ENCODE measurements at regions not wholly inside any gene's neighbourhood (a gene's known extent, or its start where the extent isn't known, plus 50 kb on each side); places are given as distances from the start of the nearest gene placed in this dataset.
"Not testable (repeated sequence)": the region's sequence is repeated elsewhere in the genome, so short reads cannot be mapped to it uniquely, and the experiment has no call there.

GRCh38 chr6:120272038-120272437, 922.5 kb upstream of the MAN1A1 start:
- TF ChIP-seq, protein P1, sequence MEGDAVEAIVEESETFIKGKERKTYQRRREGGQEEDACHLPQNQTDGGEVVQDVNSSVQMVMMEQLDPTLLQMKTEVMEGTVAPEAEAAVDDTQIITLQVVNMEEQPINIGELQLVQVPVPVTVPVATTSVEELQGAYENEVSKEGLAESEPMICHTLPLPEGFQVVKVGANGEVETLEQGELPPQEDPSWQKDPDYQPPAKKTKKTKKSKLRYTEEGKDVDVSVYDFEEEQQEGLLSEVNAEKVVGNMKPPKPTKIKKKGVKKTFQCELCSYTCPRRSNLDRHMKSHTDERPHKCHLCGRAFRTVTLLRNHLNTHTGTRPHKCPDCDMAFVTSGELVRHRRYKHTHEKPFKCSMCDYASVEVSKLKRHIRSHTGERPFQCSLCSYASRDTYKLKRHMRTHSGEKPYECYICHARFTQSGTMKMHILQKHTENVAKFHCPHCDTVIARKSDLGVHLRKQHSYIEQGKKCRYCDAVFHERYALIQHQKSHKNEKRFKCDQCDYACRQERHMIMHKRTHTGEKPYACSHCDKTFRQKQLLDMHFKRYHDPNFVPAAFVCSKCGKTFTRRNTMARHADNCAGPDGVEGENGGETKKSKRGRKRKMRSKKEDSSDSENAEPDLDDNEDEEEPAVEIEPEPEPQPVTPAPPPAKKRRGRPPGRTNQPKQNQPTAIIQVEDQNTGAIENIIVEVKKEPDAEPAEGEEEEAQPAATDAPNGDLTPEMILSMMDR (IDR thresholded peaks at IDR 0.05; ENCODE audit: unreplicated experiment): no peak
- intact Hi-C loops (cut with micrococcal nuclease): no loop called here
- BruUV-seq (replicated peaks): no TSS peak
- CTCF ChIA-PET: no interaction called here
- POLR2A ChIA-PET: no interaction called here
- Mint-ChIP-seq H3K27me3 (ENCODE audit: insufficient read depth, unreplicated experiment) (no peaks in the 10 kb centered on the region), H3K4me1 (ENCODE audit: insufficient read depth, unreplicated experiment) (no peaks in the 10 kb centered on the region), H3K27ac (ENCODE audit: low read depth, unreplicated experiment) (no peak overlapping the region), H3K36me3 (ENCODE audit: insufficient read depth, unreplicated experiment) (no peaks in the 10 kb centered on the region), H3K4me3 (ENCODE audit: unreplicated experiment) (no peak overlapping the region), H3K9me3 (ENCODE audit: unreplicated experiment) (peaks cover 2% of the 10 kb centered on the region)
- no peak for DNase-seq (ENCODE audit: unreplicated experiment)

GRCh38 chr6:120268256-120268655, 918.7 kb upstream of the MAN1A1 start:
- H3K27me3 Mint-ChIP-seq (ENCODE audit: insufficient read depth, unreplicated experiment); POLR2A ChIA-PET; DNase-seq (ENCODE audit: unreplicated experiment); H3K27ac Mint-ChIP-seq (ENCODE audit: low read depth, unreplicated experiment); H3K36me3 Mint-ChIP-seq (ENCODE audit: insufficient read depth, unreplicated experiment); H3K4me3 Mint-ChIP-seq (ENCODE audit: unreplicated experiment); CTCF ChIA-PET; H3K4me1 Mint-ChIP-seq (ENCODE audit: insufficient read depth, unreplicated experiment); intact Hi-C loops (cut with micrococcal nuclease); BruUV-seq (replicated peaks): not testable (repeated sequence)
- H3K9me3 Mint-ChIP-seq (ENCODE audit: unreplicated experiment): peaks cover 15% of the 10 kb centered on the region

DNA sequence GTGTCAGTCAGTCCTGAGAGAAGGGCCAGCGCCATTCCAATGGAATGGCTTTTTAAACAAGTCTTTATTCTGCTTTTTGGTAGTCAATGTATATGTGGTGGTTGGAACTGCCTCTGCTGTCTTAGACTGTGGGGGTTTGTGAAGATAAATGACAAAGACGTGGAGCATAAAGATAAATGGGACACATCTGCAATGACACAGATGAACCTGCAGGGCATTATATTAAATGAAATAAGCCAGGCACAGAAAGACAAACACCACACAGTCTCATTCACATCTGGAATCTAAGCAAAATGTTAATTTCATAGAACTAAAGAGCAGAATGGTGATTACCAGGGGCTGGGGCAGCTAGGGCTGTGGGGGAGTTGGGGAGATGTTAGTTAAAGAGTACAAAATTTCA, 912.8 kb upstream of the MAN1A1 start:
- H3K4me1 Mint-ChIP-seq (ENCODE audit: insufficient read depth, unreplicated experiment): no peaks in the 10 kb centered on the region
- no peak overlapping the region for H3K27ac Mint-ChIP-seq (ENCODE audit: low read depth, unreplicated experiment)
- CTCF ChIA-PET: no interaction called here
- intact Hi-C loops (cut with micrococcal nuclease): no loop called here
- TF ChIP-seq, protein P1 (IDR thresholded peaks at IDR 0.05; ENCODE audit: unreplicated experiment): no peak
- no peaks in the 10 kb centered on the region for H3K36me3 Mint-ChIP-seq (ENCODE audit: insufficient read depth, unreplicated experiment)
- peaks cover 15% of the 10 kb centered on the region for H3K9me3 Mint-ChIP-seq (ENCODE audit: unreplicated experiment)
- BruUV-seq (replicated peaks): no TSS peak
- no peak overlapping the region for H3K4me3 Mint-ChIP-seq (ENCODE audit: unreplicated experiment)
- POLR2A ChIA-PET: no interaction called here
- no peak for DNase-seq (ENCODE audit: unreplicated experiment)
- H3K27me3 Mint-ChIP-seq (ENCODE audit: insufficient read depth, unreplicated experiment): no peaks in the 10 kb centered on the region

- DNase-seq (ENCODE audit: unreplicated experiment): no peak
- Mint-ChIP-seq H3K27me3 (ENCODE audit: insufficient read depth, unreplicated experiment) (no peaks in the 10 kb centered on the region), H3K36me3 (ENCODE audit: insufficient read depth, unreplicated experiment) (no peaks in the 10 kb centered on the region), H3K9me3 (ENCODE audit: unreplicated experiment) (no peaks in the 10 kb centered on the region), H3K27ac (ENCODE audit: low read depth, unreplicated experiment) (no peak overlapping the region), H3K4me1 (ENCODE audit: insufficient read depth, unreplicated experiment) (no peaks in the 10 kb centered on the region), H3K4me3 (ENCODE audit: unreplicated experiment) (no peak overlapping the region)
- CTCF ChIA-PET: no interaction called here
- TF ChIP-seq, protein P1 (IDR thresholded peaks at IDR 0.05; ENCODE audit: unreplicated experiment): no peak
- intact Hi-C loops (cut with micrococcal nuclease): no loop called here
- POLR2A ChIA-PET: no interaction called here
- BruUV-seq (replicated peaks): no TSS peak
These were observed 911.1 kb upstream of the MAN1A1 start for GRCh38 chr6:120260636-120261035.

DNA sequence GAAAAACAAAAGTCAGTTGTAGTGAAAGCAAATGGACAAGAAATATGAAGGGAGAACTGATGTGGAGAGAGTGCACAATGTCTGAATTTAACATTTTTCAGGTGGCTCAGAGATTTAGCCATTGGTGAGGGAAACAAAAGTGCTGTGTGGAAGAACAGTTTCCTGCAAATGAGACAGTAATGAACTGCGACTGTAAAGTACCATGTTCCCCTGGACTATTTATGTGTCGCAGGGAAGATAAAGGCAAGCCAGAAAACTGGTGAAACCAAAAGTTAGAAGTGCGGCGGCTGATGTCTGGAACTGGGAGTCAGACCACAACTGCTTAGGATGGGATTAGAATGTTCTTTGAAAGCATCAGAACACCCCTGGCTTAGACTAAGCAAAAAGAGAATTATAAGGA, 905.1 kb upstream of the MAN1A1 start:
- POLR2A ChIA-PET: no interaction called here
- H3K9me3 Mint-ChIP-seq (ENCODE audit: unreplicated experiment): no peaks in the 10 kb centered on the region
- no peaks in the 10 kb centered on the region for H3K36me3 Mint-ChIP-seq (ENCODE audit: insufficient read depth, unreplicated experiment)
- no peaks in the 10 kb centered on the region for H3K27me3 Mint-ChIP-seq (ENCODE audit: insufficient read depth, unreplicated experiment)
- no peaks in the 10 kb centered on the region for H3K4me1 Mint-ChIP-seq (ENCODE audit: insufficient read depth, unreplicated experiment)
- DNase-seq (ENCODE audit: unreplicated experiment): no peak
- intact Hi-C loops (cut with micrococcal nuclease): no loop called here
- H3K4me3 Mint-ChIP-seq (ENCODE audit: unreplicated experiment): no peak overlapping the region
- no peak overlapping the region for H3K27ac Mint-ChIP-seq (ENCODE audit: low read depth, unreplicated experiment)
- TF ChIP-seq, protein P1 (IDR thresholded peaks at IDR 0.05; ENCODE audit: unreplicated experiment): no peak
- no TSS peak for BruUV-seq (replicated peaks)
- CTCF ChIA-PET: no interaction called here
